Right ventricle myocardium superior (tissue), 1 donor: ENCODE measurements at regions not wholly inside any gene's neighbourhood (a gene's known extent, or its start where the extent isn't known, plus 50 kb on each side); places are given as distances from the start of the nearest gene placed in this dataset.
"Not testable (repeated sequence)": the region's sequence is repeated elsewhere in the genome, so short reads cannot be mapped to it uniquely, and the experiment has no call there.

Experiments
- ATAC-seq: fragments of 200-7000 bp; cut with Tn5 transposase; one replicate; pipeline ENCODE4 v1.9.1; 2020; ENCODE audit warnings: mild to moderate bottlenecking; ENCODE audit not compliant: poor library complexity
- DNase-seq: peaks from one replicate; pipeline ENCODE4 v3.0.0-alpha.2; 2020
- intact Hi-C: fragments of 100-400 bp; cut with DNase I; formaldehyde crosslinking; loops from one replicate; pipeline ENCODE4 v1.11.2; 2022
- donor health status: DM: no; HTN: yes; CAD: no; lungs with severe emphysema.

DNA sequence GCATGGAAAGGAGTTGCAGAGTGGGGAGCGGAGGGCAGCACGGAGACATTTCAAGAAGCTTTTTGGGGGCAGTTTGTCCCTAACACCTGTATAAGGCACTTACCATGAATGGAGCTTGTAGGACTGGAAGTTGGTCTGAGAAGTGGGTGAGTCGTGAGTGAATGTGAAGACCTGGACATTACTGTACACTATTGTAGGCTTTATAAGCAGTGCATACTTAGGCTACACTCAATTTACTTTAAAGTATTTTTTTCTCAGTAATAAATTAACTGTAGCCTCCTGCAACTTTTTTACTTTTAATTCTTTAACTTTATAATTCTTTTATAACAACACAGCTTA is 141.6 kb upstream of the ETV3 start:
- intact Hi-C loops = no loop called here
- DNase-seq (no peak), ATAC-seq (no peak)

DNA sequence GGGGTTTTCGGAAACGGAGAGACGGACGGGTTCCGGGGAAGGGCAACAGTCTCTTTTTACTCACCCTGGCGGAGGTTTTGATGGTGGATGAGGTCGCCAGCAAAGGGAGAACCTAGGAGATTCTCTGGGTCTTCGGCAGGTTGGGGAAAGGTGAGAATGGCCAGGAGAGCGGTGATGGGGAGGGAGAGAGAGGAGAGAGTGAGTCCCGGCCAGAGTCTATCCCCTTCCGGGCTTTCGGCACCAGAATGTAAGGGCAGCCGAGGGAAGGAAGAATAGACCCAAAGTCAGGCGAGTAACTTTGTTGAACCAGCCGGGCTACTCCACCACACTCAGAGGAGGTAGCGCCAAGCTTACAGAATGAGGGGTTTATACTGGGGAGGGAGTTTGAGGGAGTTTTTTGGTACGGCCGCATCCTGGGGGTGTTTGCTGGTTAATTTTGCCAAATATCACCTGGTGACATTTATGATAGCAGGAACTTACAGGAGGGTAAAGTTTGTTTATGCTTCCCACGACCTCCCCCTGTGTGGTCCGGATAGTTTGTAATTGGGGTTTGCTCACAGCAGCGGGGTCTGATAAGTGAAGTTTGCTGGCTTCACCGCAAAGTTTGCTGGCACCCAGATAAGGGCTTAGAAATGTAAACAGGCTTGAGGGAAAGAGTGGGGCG is 141.1 kb upstream of the ETV3 start:
- intact Hi-C loops = no loop called here
- no peak for DNase-seq
- ATAC-seq = no peak

DNA sequence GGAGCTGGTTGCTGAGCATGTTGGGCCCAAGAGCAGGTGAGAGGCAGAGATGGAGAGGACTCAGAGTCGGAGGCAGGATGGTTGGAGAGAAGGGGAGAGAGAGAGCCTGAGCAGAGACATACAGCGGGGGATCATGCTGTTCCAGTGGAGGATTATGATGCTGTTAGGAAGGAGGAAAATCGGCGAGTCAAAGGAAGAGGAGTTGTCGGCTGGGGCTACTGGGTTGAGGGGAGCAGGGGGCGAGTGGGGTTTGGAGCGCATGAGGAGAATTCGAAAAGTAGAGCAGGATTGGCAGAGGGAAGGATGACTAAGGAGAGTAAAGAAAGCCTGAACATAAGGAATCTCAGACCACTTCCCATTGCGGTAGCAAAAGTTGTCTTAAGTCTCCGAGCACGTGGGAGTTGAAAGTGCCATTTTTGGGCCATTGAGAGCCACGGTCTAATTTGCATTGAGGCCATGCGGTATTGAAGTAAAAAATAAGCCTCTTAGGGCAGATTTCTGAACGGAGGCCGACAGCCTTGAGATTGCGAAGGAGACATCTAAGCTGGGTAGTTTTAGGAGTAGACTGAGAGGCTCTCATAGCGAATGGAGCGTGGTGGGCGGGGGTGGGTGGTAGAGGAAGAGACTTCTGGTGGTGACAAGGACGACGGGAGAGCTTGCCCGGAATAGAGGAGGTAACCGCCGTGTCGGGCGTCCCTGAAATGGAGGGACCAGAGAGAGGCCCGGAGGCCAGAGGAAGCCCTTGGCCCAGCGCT is 140.4 kb upstream of the ETV3 start:
- DNase-seq (no peak), ATAC-seq (no peak)
- intact Hi-C loops = no loop called here

- ATAC-seq = no peak
- DNase-seq = no peak
- intact Hi-C loops = no loop called here
These were observed 139.7 kb upstream of the ETV3 start for GRCh38 chr1:157277913-157278312.

GRCh38 chr1:157277281-157277680 is 139.1 kb upstream of the ETV3 start:
- ATAC-seq = no peak
- no peak for DNase-seq
- intact Hi-C loops = no loop called here

GRCh38 chr1:157274698-157275534 is 136.7 kb upstream of the ETV3 start:
- ATAC-seq (no peak), DNase-seq (no peak)
- intact Hi-C loops = no loop called here

DNA sequence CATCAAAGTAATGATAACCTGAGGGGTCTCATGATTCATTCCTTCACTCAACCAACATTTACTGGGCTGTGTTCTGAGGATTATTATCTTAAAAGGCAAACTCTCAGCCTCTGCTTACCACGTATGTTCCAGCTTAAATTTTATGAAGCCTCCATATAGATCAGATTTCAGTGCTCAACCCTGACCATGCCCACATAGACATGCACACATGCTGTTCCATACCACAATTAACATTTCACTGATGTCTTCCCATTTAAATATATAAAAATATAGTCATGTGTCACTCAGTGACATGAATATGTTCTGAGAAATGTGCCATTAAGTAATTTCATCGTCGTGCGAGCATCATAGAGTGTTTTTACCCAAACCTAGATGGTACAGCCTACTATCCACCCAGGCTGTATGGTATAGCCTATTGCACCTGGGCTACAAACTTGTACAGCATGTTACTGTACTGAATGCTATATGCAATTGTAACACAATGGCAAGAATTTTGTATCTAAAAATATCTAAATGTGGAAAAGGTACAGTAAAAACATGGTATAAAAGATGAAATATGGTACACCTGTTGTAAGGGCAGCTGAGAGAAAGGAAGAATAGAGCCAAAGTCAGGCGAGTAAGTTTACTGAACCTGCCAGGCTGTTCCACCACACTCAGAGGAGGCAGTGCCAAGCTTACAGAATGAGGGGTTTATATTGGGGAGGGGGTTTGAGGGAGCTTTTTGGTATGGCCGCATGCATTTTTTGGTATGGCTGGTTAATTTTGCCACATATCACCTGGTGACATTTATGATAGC is 134.7 kb upstream of the ETV3 start:
- intact Hi-C loops = no loop called here
- DNase-seq (no peak), ATAC-seq (no peak)

GRCh38 chr1:157272264-157272663 is 134.1 kb upstream of the ETV3 start:
- intact Hi-C loops = no loop called here
- ATAC-seq (no peak), DNase-seq (no peak)

DNA sequence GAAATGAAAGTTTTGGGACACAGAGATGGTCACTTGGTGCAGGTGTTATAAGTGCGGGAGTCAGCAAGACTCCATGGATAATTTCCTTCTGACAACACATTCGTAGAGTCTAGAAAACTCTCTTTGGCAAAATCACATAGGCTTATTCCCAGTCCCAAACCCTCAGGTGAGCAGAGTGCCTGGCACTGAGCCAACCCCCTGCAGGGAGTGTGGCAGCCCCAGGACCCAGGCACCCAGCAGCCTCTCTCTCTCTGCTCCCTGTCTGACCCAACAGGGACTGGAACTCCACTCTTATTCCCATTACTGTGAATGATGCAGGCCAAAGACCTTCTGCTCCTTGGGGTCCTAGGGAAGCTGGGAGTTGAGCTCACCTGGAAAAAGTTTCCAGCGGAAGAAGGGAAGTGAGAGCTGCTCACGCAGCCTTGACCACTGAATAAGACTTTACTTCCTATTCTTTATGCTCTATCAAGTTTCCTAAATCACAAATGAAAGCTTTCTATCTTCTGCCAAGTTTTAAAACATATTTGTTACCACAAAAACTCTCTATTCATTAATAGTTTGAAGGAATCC is 132.6 kb upstream of the ETV3 start:
- intact Hi-C loops = no loop called here
- ATAC-seq = no peak
- no peak for DNase-seq

DNA sequence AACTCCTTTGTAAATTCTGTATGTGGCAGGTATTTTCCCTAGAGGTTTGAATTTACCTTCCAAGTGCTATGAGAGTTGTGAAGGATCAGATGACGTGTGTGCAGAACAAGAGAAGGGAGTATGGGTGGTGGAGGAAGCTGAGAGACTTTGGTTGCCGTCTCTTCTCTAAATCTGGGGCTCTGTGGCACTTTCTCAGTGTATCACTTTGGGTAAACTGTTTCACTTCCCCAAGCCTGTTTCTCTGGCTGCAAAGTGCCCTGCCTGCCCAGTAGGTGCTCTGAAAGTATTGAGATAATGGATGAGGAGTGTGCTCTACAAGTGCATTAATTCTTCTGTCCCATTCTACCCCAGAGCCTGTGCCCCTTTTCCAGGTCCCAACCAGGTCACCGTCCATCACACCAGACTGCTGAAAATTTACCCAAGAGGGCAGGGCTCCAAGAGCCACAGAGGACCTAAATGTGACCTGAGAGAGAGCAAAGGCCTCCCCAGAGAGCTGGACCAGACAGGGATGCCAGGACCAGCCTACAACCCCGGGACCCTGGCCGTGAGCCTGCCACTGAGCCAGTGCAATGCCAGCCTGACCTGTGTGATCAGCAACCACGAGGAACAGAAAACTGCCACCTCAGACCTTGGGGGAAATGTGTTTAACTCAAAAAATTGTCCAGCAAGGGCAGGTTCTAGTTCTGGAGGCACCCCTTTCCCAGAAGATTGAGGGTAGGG is 131.6 kb upstream of the ETV3 start:
- intact Hi-C loops = no loop called here
- DNase-seq = no peak
- ATAC-seq = no peak

- no peak for DNase-seq
- intact Hi-C loops = no loop called here
These were observed 124.7 kb upstream of the ETV3 start for GRCh38 chr1:157262891-157263290.

DNA sequence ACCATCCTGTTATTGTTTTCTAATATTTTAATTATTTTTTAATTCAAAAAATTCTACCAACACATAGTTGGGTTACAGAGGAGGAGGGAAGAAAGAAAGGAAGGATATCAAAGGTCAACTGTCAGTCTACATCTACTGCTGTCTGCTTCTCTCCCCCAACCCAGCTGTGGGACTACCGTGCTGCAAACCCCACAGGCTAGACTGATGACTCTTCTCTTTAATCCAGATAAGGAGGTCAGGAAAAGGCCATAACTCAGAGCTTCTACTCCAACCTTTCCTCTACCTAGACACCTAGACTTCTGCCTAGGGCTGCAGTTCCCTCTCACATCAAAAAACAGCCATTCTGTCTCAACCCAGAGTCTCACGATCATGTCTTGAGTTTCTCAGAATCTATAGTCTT is 124.2 kb upstream of the ETV3 start:
- no peak for DNase-seq
- intact Hi-C loops = no loop called here
- no peak for ATAC-seq

More at GRCh38 chr1:157262891-157263290, 124.7 kb upstream of the ETV3 start:
- no peak for ATAC-seq

DNA sequence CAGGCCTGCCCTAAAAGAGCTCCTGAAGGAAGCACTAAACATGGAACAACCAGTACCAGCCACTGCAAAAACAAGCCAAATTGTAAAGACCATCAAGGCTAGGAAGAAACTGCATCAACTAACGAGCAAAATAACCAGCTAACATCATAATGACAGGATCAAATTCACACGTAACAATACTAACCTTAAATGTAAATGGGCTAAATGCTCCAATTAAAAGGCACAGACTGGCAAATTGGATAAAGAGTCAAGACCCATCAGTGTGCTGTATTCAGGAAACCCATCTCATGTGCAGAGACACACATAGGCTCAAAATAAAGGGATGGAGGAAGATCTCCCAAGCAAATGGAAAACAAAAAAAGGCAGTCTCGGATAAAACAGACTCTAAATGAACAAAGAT is 117.7 kb upstream of the ETV3 start:
- intact Hi-C loops, ATAC-seq, DNase-seq: not testable (repeated sequence)

GRCh38 chr1:157254183-157254582 is 116.0 kb upstream of the ETV3 start:
- intact Hi-C loops, DNase-seq, ATAC-seq: not testable (repeated sequence)

DNA sequence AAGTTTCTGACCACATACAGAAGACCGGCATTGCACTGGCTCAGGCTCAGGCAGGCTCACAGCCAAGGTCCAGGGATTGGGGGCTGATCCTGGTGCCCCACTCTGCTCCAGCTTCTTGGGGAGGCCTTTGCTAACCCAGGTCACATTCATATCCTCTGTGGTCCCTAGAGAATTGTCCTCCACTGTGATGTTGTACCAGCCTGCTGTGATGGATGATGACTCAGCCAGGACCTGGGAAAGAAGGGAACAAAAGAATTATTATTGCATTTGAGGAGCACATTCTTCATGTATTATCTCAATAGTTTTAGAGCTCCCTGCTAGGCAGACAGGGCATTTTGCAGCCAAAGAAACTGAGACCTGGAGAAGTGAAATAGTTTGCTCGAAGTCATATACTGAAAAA is 114.3 kb upstream of the ETV3 start:
- ATAC-seq = no peak
- DNase-seq = no peak
- intact Hi-C loops = no loop called here

GRCh38 chr1:157249739-157250138 is 111.5 kb upstream of the ETV3 start:
- DNase-seq (no peak), ATAC-seq (no peak)
- intact Hi-C loops = no loop called here

DNA sequence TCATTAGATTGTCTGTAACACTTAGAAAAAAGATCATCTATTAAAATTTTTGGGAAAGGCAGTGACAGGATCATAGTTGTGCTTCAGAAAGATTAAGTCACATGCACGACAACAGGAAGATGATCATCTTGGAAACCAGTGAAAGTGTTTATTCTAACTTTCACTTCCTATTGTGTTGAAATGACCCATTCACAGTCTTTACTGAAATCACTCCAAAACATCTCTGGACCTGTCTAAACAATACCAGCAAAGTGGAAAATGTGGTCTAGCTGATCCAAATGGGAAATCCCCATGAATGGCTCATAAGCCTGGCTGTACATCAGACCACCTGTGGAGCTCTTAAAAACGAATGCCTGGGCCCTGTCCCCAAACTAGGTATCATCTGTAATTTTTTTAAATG is 111.1 kb upstream of the ETV3 start:
- no peak for ATAC-seq
- DNase-seq = no peak
- intact Hi-C loops = no loop called here

DNA sequence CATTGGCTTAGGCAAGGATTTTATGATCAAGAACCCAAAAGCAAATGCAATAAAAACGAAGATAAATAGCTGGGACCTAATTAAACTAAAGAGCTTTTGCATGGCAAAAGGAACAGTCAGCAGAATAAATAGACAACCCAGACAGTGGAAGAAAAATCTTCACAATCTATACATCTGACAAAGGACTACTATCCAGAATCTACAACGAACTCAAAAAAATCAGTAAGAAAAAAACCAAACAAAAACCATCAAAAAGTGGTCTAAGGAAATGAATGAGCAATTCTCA is 109.5 kb upstream of the ETV3 start:
- ATAC-seq, DNase-seq, intact Hi-C loops: not testable (repeated sequence)
